Ureter (tissue), 1 donor: ENCODE measurements at regions not wholly inside any gene's neighbourhood (a gene's known extent, or its start where the extent isn't known, plus 50 kb on each side); places are given as distances from the start of the nearest gene placed in this dataset.
"Not testable (repeated sequence)": the region's sequence is repeated elsewhere in the genome, so short reads cannot be mapped to it uniquely, and the experiment has no call there.

ENCODE experiments used
- DNase-seq: peaks from one replicate; pipeline ENCODE4 v3.0.0-alpha.2; 2020; ENCODE audit warnings: low spot score
- donor health status: DM: yes; HTN: yes; CAD: no.

GRCh38 chr1:85520826-85521820, 56.2 kb upstream of the DDAH1 start:
- not testable (repeated sequence) for DNase-seq

GRCh38 chr1:85522458-85522857, 57.5 kb upstream of the DDAH1 start:
- not testable (repeated sequence) for DNase-seq

- not testable (repeated sequence) for DNase-seq
Observed at GRCh38 chr1:85523061-85523460, 57.5 kb upstream of the CCN1 start.

- DNase-seq = not testable (repeated sequence)
Observed at GRCh38 chr1:85524281-85524886, 56.2 kb upstream of the CCN1 start.

GRCh38 chr1:85525591-85525991, 55.0 kb upstream of the CCN1 start:
- not testable (repeated sequence) for DNase-seq

GRCh38 chr1:85526216-85526615, 54.3 kb upstream of the CCN1 start:
- not testable (repeated sequence) for DNase-seq

GRCh38 chr1:85527145-85527544, 53.4 kb upstream of the CCN1 start:
- peak; percentile 50 for DNase-seq
